Ecto neural progenitor cell (in vitro differentiated cells): ENCODE measurements at regions not wholly inside any gene's neighbourhood (a gene's known extent, or its start where the extent isn't known, plus 50 kb on each side); places are given as distances from the start of the nearest gene placed in this dataset.

Experiments
- DNase-seq: peaks from one replicate; pipeline ENCODE4 v3.0.0-alpha.2; 2018; ENCODE audit warnings: low spot score

DNA sequence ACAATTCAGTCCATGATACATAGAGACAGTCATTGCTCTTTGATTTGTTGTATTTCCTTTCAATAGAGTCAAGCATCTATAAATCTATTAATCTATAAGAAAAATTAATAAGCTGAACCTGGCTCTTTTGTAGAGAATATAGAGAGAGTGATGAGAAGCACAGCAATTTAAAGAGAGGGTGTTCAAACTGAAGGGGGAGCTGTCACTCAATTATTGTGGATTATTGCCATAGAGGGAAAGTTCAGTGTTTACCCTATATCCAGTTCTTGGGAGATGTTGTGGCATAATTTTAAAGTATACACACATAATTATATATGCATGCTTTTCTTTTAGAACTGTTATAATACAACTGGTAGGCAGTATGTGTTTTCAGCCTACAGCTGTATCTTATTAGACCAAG lies 1469.0 kb upstream of the PABPC4L start:
- DNase-seq = no peak
